Fibroblast of the aortic adventitia (primary cell): ENCODE measurements at regions not wholly inside any gene's neighbourhood (a gene's known extent, or its start where the extent isn't known, plus 50 kb on each side); places are given as distances from the start of the nearest gene placed in this dataset.

Experiments
- DNase-seq: peaks from one replicate; pipeline ENCODE4 v3.0.0-alpha.2; 2010; ENCODE audit warnings: low read depth
- H3K4me3 ChIP-seq: 2 replicates; pipeline ENCODE4 v1.5.1; 2011; ENCODE audit warnings: low read depth, mild to moderate bottlenecking, control low read depth, low read length, moderate library complexity
- CTCF ChIP-seq: IDR thresholded peaks from 2 replicates; pipeline ENCODE4 v1.5.1; 2011; ENCODE audit warnings: mild to moderate bottlenecking, low read length, control low read depth, inconsistent platforms; ENCODE audit not compliant: insufficient read depth

GRCh38 chr3:127423856-127424765, 136.3 kb upstream of the PRR20G start:
- DNase-seq = no peak
- H3K4me3 ChIP-seq = no peak overlapping the region
- no peak for TF ChIP-seq CTCF

- no peak for TF ChIP-seq CTCF
- no peak for DNase-seq
- H3K4me3 ChIP-seq = no peak overlapping the region
These were observed 135.0 kb upstream of the PRR20G start for GRCh38 chr3:127422663-127423375.

GRCh38 chr3:127421943-127422662, 134.3 kb upstream of the PRR20G start:
- TF ChIP-seq CTCF = no peak
- H3K4me3 ChIP-seq = no peak overlapping the region

GRCh38 chr3:127420829-127421228, 133.0 kb upstream of the PRR20G start:
- no peak overlapping the region for H3K4me3 ChIP-seq
- no peak for TF ChIP-seq CTCF
- no peak for DNase-seq

More at GRCh38 chr3:127421943-127422662, 134.3 kb upstream of the PRR20G start:
- no peak for DNase-seq

- no peak for TF ChIP-seq CTCF
- H3K4me3 ChIP-seq = no peak overlapping the region
- no peak for DNase-seq
These were observed 132.1 kb upstream of the PRR20G start for GRCh38 chr3:127419641-127420553.

GRCh38 chr3:127419182-127419581, 131.3 kb upstream of the PRR20G start:
- DNase-seq = no peak
- H3K4me3 ChIP-seq = no peak overlapping the region
- TF ChIP-seq CTCF = no peak
